ENCODE measurements at regions not wholly inside any gene's neighbourhood (a gene's known extent, or its start where the extent isn't known, plus 50 kb on each side); places are given as distances from the start of the nearest gene placed in this dataset.

- TF ChIP-seq, protein P1, sequence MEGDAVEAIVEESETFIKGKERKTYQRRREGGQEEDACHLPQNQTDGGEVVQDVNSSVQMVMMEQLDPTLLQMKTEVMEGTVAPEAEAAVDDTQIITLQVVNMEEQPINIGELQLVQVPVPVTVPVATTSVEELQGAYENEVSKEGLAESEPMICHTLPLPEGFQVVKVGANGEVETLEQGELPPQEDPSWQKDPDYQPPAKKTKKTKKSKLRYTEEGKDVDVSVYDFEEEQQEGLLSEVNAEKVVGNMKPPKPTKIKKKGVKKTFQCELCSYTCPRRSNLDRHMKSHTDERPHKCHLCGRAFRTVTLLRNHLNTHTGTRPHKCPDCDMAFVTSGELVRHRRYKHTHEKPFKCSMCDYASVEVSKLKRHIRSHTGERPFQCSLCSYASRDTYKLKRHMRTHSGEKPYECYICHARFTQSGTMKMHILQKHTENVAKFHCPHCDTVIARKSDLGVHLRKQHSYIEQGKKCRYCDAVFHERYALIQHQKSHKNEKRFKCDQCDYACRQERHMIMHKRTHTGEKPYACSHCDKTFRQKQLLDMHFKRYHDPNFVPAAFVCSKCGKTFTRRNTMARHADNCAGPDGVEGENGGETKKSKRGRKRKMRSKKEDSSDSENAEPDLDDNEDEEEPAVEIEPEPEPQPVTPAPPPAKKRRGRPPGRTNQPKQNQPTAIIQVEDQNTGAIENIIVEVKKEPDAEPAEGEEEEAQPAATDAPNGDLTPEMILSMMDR (IDR thresholded peaks at IDR 0.05) = no peak
- TF ChIP-seq POLR2A (IDR thresholded peaks at IDR 0.05) = no peak
Measured at GRCh38 chr6:44664716-44665115, 277.2 kb downstream of the CDC5L start.

All from Peyer's patch (tissue), 4 donors.